ENCODE measurements at regions not wholly inside any gene's neighbourhood (a gene's known extent, or its start where the extent isn't known, plus 50 kb on each side); places are given as distances from the start of the nearest gene placed in this dataset.

DNA sequence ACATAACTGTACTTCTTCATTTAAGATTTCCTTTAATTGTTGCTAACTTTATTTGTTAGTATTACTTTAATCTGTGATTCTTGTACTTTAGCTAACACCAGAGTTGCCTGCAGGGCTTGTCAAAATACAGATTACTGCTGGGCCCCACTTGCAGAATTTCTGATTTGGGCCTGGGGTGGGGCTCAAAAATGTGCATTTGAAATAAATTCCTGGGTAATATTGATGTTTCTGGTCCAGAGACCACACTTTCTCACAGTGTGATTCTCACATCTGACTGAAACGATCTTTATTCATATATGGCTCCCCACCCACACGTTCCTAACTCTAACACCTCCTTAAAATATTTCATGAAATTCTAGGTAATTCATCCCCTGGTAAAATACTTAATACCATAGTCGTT, 452.6 kb upstream of the ACVR2A start:
- H3K4me1 ChIP-seq = no peaks in the 10 kb centered on the region
- DNase-seq = no peak
- no peaks in the 10 kb centered on the region for H3K36me3 ChIP-seq (ENCODE audit: low read depth, missing control alignments)
- WGBS, 2 donors = 86 to 89% methylated on average over 3 of the region's 3 CpGs
- TF ChIP-seq POLR2A (IDR thresholded peaks at IDR 0.05) = no peak
- TF ChIP-seq, protein P1, sequence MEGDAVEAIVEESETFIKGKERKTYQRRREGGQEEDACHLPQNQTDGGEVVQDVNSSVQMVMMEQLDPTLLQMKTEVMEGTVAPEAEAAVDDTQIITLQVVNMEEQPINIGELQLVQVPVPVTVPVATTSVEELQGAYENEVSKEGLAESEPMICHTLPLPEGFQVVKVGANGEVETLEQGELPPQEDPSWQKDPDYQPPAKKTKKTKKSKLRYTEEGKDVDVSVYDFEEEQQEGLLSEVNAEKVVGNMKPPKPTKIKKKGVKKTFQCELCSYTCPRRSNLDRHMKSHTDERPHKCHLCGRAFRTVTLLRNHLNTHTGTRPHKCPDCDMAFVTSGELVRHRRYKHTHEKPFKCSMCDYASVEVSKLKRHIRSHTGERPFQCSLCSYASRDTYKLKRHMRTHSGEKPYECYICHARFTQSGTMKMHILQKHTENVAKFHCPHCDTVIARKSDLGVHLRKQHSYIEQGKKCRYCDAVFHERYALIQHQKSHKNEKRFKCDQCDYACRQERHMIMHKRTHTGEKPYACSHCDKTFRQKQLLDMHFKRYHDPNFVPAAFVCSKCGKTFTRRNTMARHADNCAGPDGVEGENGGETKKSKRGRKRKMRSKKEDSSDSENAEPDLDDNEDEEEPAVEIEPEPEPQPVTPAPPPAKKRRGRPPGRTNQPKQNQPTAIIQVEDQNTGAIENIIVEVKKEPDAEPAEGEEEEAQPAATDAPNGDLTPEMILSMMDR (IDR thresholded peaks at IDR 0.05) = no peak
- H3K4me3 ChIP-seq = no peak overlapping the region
- intact Hi-C loops (cut with DNase I; ENCODE audit: low total_unique reads) = no loop called here
- no peak overlapping the region for H3K27ac ChIP-seq
- H3K27me3 ChIP-seq = no peaks in the 10 kb centered on the region
- H3K9me3 ChIP-seq = no peaks in the 10 kb centered on the region

DNA sequence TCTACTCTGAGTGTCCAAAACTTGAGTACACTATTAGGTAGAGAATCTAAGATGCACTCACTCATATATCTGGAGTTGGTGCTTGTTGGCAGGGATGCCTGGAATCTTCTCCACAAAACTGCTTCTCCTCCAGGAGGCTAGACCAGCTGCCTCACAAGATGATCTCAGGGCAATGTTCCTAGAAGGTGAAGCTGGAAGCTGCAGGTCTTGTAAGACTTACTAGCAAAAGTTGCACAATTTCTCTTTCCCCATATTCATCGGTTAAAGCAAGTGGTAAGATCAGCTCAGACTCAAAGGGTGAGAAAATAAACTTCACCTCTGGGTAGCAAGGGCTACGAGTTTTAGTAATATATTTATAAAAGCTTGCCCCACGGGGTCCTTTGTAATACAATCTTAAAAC, 454.4 kb upstream of the ACVR2A start:
- no peaks in the 10 kb centered on the region for H3K9me3 ChIP-seq
- WGBS, 2 donors = 69 to 77% methylated on average over 3 of the region's 3 CpGs

DNA sequence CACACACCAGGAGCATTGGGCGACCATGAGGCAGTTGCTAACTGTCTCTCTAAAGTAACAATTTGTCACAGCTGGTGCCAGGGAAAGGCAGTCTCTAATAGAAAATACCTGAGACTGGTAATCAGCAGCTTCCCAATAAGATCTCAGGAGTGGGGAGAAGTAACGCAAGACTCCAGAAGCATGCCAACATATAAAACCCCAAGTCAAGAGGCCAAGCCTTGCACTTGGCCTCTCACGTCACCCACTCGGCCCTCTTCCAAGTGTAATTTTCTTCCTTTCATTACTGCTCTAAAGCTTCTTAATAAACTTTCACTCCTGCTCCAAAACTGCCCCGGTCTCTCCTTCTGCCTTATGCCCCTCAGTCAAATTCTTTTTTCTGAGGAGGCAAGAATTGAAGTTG, 455.6 kb upstream of the ACVR2A start:
- DNase-seq = no peak
- Histone ChIP-seq H3K9me3 (no peaks in the 10 kb centered on the region), H3K36me3 (ENCODE audit: low read depth, missing control alignments) (no peaks in the 10 kb centered on the region), H3K27ac (no peak overlapping the region), H3K4me3 (no peak overlapping the region), H3K27me3 (no peaks in the 10 kb centered on the region), H3K4me1 (no peaks in the 10 kb centered on the region)
- no peak for TF ChIP-seq POLR2A (IDR thresholded peaks at IDR 0.05)
- TF ChIP-seq, protein P1 (IDR thresholded peaks at IDR 0.05) = no peak
- WGBS, 2 donors = 83 to 88% methylated on average over 5 of the region's 5 CpGs
- intact Hi-C loops (cut with DNase I; ENCODE audit: low total_unique reads) = no loop called here

More for the DNA sequence above, 454.4 kb upstream of the ACVR2A start:
- no peak for DNase-seq
- H3K4me1 ChIP-seq = no peaks in the 10 kb centered on the region
- H3K4me3 ChIP-seq = no peak overlapping the region
- H3K36me3 ChIP-seq (ENCODE audit: low read depth, missing control alignments) = no peaks in the 10 kb centered on the region
- intact Hi-C loops (cut with DNase I; ENCODE audit: low total_unique reads) = no loop called here
- H3K27me3 ChIP-seq = no peaks in the 10 kb centered on the region
- no peak overlapping the region for H3K27ac ChIP-seq
- no peak for TF ChIP-seq POLR2A (IDR thresholded peaks at IDR 0.05)

DNA sequence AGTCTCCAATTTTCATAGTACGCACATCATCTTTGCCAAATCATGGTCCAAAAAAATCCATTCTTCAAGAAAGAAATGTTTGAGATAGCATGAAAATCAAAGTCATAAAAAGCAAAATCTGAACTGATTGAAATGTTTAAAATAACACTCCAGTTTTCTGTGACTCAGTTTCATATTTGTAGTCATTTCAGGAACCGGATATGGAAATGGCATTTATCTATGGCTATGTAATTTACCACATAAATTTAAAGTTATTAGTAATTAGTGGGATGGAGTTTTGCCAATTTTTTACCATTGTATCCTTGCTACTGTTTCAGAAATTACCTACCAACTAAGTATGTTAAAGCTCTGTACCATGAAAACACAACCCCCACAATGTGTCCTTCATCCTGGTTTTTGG, 456.6 kb upstream of the ACVR2A start:
- no peaks in the 10 kb centered on the region for H3K27me3 ChIP-seq
- intact Hi-C loops (cut with DNase I; ENCODE audit: low total_unique reads) = no loop called here
- no peaks in the 10 kb centered on the region for H3K36me3 ChIP-seq (ENCODE audit: low read depth, missing control alignments)
- no peak overlapping the region for H3K4me3 ChIP-seq
- H3K27ac ChIP-seq = no peak overlapping the region
- 90 to 94% methylated on average over 2 of the region's 2 CpGs for WGBS, 2 donors
- TF ChIP-seq, protein P1 (IDR thresholded peaks at IDR 0.05) = no peak
- TF ChIP-seq POLR2A (IDR thresholded peaks at IDR 0.05) = no peak
- no peaks in the 10 kb centered on the region for H3K4me1 ChIP-seq
- H3K9me3 ChIP-seq = no peaks in the 10 kb centered on the region
- DNase-seq = no peak

DNA sequence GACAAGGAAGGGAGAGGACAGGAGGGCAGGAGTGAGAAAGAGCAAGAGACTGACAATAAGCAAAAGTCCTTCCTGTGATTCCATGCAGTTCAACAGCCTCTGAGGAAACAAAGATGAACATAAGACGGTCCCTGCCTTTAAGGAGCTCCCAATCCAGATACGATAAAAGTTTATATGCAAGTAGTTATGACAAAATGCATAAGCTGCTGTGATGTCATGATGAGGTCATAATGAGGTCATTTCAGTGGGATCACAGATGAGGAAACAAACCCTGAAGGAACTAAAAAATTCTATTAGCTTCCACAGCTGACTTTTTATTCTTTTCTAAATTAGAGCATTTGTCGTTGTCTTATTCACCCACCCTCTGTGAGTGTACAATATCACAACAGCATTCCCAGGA, 458.5 kb upstream of the ACVR2A start:
- H3K27ac ChIP-seq = no peak overlapping the region
- no peaks in the 10 kb centered on the region for H3K36me3 ChIP-seq (ENCODE audit: low read depth, missing control alignments)
- intact Hi-C loops (cut with DNase I; ENCODE audit: low total_unique reads) = no loop called here
- no peaks in the 10 kb centered on the region for H3K27me3 ChIP-seq
- TF ChIP-seq, protein P1 (IDR thresholded peaks at IDR 0.05) = no peak
- no peak for TF ChIP-seq POLR2A (IDR thresholded peaks at IDR 0.05)
- no peaks in the 10 kb centered on the region for H3K4me1 ChIP-seq
- 72 to 80% methylated on average over 3 of the region's 3 CpGs for WGBS, 2 donors
- no peak overlapping the region for H3K4me3 ChIP-seq
- no peak for DNase-seq
- no peaks in the 10 kb centered on the region for H3K9me3 ChIP-seq

Measured in testis (tissue), 2 donors.